Endothelial cell (in vitro differentiated cells): ENCODE measurements at regions not wholly inside any gene's neighbourhood (a gene's known extent, or its start where the extent isn't known, plus 50 kb on each side); places are given as distances from the start of the nearest gene placed in this dataset.

Experiments used
- DNase-seq: peaks from one replicate; pipeline ENCODE4 v3.0.0; 2021; ENCODE audit warnings: low spot score
- H3K27ac Mint-ChIP-seq: one replicate; pipeline ENCODE4 v1.8.0; 2021; ENCODE audit warnings: mixed read lengths, inconsistent platforms; ENCODE audit not compliant: unreplicated experiment
- H3K27me3 Mint-ChIP-seq: one replicate; pipeline ENCODE4 v1.8.0; 2021; ENCODE audit warnings: mild to moderate bottlenecking, moderate library complexity, mixed read lengths, inconsistent platforms; ENCODE audit not compliant: unreplicated experiment
- H3K36me3 Mint-ChIP-seq: one replicate; pipeline ENCODE4 v1.8.0; 2021; ENCODE audit warnings: mild to moderate bottlenecking, low read depth, mixed read lengths, inconsistent platforms; ENCODE audit not compliant: unreplicated experiment
- H3K4me1 Mint-ChIP-seq: one replicate; pipeline ENCODE4 v1.8.0; 2021; ENCODE audit warnings: mild to moderate bottlenecking, mixed read lengths, inconsistent platforms; ENCODE audit not compliant: unreplicated experiment
- H3K4me3 Mint-ChIP-seq: one replicate; pipeline ENCODE4 v1.8.0; 2021; ENCODE audit warnings: mild to moderate bottlenecking, mixed read lengths, inconsistent platforms; ENCODE audit not compliant: unreplicated experiment
- H3K9me3 Mint-ChIP-seq: one replicate; pipeline ENCODE4 v1.8.0; 2021; ENCODE audit warnings: mixed read lengths, inconsistent platforms; ENCODE audit not compliant: unreplicated experiment
- CTCF ChIP-seq: fragments of 200-600 bp; sonication (generic); IDR thresholded peaks from one replicate; pipeline ENCODE4 v1.5.0; 2021; ENCODE audit warnings: antibody characterized with exemption; ENCODE audit not compliant: unreplicated experiment

DNA sequence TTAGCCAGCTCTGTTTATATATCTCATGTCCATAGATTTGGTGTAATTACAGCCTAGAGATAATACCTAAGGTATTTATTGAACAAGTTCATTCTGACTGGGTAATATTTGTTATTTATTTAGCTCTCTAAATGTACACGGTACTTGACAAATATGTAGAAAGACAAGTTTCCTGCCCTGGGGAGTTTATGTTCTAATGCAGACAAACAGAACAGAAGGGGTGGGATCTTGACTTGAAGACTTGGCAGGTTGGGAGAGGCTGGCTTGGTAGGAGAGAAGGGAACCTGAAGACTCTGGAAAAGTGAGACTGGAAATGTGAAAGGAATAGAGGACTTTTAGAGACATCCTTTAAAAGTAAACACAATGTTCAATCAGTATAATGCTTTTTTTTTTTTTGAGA lies 97.7 kb upstream of the CDK6 start:
- no peaks in the 10 kb centered on the region for H3K9me3 Mint-ChIP-seq
- no peaks in the 10 kb centered on the region for H3K27me3 Mint-ChIP-seq
- H3K27ac Mint-ChIP-seq, result no peak overlapping the region
- no peaks in the 10 kb centered on the region for H3K36me3 Mint-ChIP-seq
- DNase-seq, result no peak
- TF ChIP-seq CTCF, result no peak
- H3K4me3 Mint-ChIP-seq, result no peak overlapping the region
- no peaks in the 10 kb centered on the region for H3K4me1 Mint-ChIP-seq

DNA sequence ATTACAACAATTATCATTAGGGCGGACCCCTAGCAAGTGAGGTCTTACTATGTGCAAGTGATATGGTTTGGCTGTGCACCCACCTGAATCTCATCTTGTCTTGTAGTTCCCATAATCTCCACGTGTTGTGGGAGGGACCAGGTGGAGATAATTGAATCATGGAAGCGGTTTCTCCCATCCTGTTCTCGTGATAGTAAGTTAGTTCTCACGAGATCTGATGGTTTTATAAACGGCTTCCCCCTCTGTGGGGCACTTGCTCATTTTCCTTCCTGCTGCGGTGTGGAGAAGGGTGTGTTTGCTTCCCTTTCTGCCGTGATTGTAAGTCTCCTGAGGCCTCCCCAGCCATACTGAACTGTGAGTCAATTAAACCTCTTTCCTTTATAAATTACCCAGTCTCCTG lies 96.1 kb upstream of the CDK6 start:
- H3K27ac Mint-ChIP-seq, result no peak overlapping the region
- no peaks in the 10 kb centered on the region for H3K27me3 Mint-ChIP-seq
- H3K4me3 Mint-ChIP-seq, result no peak overlapping the region
- H3K36me3 Mint-ChIP-seq, result no peaks in the 10 kb centered on the region
- H3K9me3 Mint-ChIP-seq, result no peaks in the 10 kb centered on the region
- TF ChIP-seq CTCF, result no peak
- H3K4me1 Mint-ChIP-seq, result no peaks in the 10 kb centered on the region
- no peak for DNase-seq

GRCh38 chr7:92930404-92930803 lies 94.0 kb upstream of the CDK6 start:
- no peak for TF ChIP-seq CTCF
- Mint-ChIP-seq H3K9me3 (no peaks in the 10 kb centered on the region), H3K4me3 (no peak overlapping the region), H3K27ac (no peak overlapping the region), H3K4me1 (no peaks in the 10 kb centered on the region), H3K36me3 (no peaks in the 10 kb centered on the region), H3K27me3 (no peaks in the 10 kb centered on the region)
- DNase-seq, result no peak

DNA sequence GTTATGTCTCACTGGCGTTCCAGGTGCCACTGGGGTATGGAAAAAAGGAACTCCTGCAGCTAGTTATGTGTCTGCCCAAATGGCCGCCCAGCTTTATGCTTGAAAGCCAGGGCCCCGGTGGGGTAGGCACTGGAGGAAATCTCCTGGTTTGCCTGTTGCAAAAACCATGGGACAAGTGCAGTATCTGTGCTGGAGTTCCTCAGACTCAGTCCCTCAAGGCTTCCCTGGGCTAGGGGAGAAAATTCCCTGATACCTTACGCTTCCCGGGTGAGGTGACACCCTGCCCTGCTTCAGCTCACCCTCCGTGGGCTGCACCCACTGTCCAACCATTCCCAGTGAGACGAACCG lies 90.3 kb upstream of the CDK6 start:
- peaks cover 2% of the 10 kb centered on the region for H3K27me3 Mint-ChIP-seq
- no peaks in the 10 kb centered on the region for H3K9me3 Mint-ChIP-seq
- H3K4me3 Mint-ChIP-seq, result no peak overlapping the region
- H3K4me1 Mint-ChIP-seq, result no peaks in the 10 kb centered on the region
- no peak overlapping the region for H3K27ac Mint-ChIP-seq
- no peaks in the 10 kb centered on the region for H3K36me3 Mint-ChIP-seq
- no peak for DNase-seq
- TF ChIP-seq CTCF, result no peak

DNA sequence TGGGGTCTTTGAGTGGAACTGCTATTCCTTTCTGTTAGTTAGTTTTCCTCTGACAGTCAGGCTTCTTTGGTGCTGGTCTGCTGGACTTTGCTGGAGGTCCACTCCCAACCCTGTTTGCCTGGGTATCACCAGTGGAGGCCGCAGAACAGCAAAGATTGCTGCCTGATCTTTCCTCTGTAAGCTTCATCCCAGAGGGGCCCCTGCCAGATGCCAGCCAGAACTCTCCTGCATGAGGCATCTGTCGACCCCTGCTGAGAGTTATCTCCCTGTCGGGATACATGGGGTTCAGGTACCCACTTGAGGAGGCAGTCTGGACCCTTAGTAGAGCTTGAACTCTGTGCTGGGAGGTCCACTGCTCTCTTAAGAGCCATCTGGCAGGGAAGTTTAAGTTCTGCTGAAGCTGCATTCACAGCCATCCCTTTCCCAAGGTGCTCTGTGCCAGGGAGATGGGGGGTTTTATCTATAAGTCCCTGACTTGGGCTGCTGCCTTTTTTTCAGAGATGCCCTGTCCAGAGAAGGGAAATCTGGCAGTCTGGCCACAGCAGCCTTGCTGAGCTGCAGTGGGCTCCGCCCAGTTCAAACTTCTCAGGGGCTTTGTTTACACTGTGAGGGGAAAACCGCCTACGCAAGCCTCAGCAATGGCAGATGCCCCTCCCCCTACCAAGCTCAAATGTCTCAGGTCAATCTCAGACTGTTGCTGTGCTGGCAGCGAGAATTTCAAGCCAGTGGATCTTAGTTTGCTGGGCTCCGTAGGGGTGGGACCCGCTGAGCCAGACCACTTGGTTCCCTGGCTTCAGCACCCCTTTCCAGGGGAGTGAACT lies 89.7 kb upstream of the CDK6 start:
- Mint-ChIP-seq H3K27me3 (peaks cover 2% of the 10 kb centered on the region), H3K4me3 (no peak overlapping the region), H3K9me3 (no peaks in the 10 kb centered on the region), H3K36me3 (no peaks in the 10 kb centered on the region), H3K4me1 (no peaks in the 10 kb centered on the region), H3K27ac (no peak overlapping the region)
- no peak for TF ChIP-seq CTCF
- no peak for DNase-seq
